OCI-LY7 (cell line): ENCODE measurements at regions not wholly inside any gene's neighbourhood (a gene's known extent, or its start where the extent isn't known, plus 50 kb on each side); places are given as distances from the start of the nearest gene placed in this dataset.

Experiments used
- EZH2phosphoT487 ChIP-seq: fragments of 200-600 bp; sonication (generic); IDR thresholded peaks from 2 replicates; pipeline ENCODE4 v1.6.1; 2018; ENCODE audit warnings: low read depth, borderline replicate concordance, mild to moderate bottlenecking, mixed run types, antibody characterized with exemption, low read length, moderate library complexity, mixed read lengths
- TF ChIP-seq, protein P1 (sequence below): fragments of 200-600 bp; sonication (generic); conservative IDR thresholded peaks from 2 replicates; pipeline ENCODE4 v1.5.1; 2014; ENCODE audit warnings: mild to moderate bottlenecking, antibody characterized with exemption, low read length, moderate library complexity, mixed read lengths

DNA sequence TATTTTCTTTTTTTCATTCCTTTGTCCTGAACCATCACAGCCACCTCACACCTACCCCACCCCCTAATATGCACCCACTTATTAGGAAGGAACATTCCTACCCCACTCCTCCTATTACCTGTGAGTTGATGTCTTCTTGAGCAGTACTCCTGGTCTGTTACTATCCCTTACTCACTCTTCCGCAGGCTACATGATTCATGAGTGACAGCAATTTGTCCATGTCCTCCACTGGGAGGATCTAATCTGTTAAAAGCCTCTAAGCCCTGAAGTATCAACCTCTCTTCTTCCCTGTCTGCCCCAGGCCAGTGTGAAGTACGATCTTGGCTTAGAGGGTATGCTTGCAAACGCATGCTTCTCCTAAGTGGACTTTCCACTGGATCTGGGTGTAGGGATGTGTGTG is 75.6 kb upstream of the RFX8 start:
- TF ChIP-seq, protein P1, sequence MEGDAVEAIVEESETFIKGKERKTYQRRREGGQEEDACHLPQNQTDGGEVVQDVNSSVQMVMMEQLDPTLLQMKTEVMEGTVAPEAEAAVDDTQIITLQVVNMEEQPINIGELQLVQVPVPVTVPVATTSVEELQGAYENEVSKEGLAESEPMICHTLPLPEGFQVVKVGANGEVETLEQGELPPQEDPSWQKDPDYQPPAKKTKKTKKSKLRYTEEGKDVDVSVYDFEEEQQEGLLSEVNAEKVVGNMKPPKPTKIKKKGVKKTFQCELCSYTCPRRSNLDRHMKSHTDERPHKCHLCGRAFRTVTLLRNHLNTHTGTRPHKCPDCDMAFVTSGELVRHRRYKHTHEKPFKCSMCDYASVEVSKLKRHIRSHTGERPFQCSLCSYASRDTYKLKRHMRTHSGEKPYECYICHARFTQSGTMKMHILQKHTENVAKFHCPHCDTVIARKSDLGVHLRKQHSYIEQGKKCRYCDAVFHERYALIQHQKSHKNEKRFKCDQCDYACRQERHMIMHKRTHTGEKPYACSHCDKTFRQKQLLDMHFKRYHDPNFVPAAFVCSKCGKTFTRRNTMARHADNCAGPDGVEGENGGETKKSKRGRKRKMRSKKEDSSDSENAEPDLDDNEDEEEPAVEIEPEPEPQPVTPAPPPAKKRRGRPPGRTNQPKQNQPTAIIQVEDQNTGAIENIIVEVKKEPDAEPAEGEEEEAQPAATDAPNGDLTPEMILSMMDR, result no peak
- TF ChIP-seq EZH2phosphoT487, result no peak
